ENCODE measurements at regions not wholly inside any gene's neighbourhood (a gene's known extent, or its start where the extent isn't known, plus 50 kb on each side); places are given as distances from the start of the nearest gene placed in this dataset.

DNA sequence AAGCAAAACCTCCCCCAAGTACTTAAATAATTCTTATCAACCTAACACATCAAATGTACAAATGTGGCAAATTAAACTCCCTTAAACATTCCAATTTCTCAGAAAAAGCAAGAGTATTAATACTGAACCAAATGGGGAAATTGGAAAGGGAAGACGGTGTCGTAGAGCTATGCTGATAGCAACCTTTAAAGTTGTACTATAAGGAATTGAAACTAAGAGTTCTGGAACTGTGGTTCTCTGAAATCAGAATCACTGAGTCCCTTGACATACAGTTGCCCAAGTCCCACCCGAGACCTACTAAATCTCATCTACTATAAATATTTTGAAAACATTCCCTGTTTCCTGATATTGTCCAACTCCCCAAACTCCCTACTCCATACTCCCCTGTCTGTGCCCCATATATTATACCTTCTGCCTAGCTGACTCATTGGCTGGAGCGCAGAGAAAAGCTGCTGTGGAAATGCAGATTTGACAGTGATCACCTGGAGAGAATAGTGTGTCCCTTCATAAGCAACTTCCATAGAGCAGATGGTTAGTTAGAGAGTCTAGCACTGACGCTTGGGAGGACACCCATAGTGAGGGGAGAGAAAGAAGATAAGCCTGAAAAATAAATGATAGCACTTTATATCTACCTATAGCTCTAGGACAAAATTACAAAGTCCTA, 51.4 kb upstream of the ITM2B start:
- no peak for DNase-seq

DNA sequence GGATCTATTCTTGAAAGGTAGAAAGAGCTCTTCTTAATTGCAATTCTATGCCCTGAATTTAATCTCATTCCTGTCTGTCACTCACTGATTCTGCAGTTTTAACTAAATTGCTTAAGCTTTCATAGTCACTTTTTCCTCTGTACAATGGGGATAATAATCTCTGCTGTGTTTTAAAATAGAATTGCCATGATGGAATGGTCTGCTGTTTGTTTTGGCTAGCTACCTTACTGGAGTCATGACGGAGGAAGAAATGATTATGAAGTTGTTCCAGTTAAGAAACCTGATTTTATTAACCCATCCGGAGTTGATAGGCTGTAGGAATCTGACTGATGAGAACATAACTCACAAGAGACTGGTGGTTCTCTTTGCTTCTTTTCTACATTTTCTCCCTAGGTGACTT, 54.9 kb upstream of the ITM2B start:
- no peak for DNase-seq

DNA sequence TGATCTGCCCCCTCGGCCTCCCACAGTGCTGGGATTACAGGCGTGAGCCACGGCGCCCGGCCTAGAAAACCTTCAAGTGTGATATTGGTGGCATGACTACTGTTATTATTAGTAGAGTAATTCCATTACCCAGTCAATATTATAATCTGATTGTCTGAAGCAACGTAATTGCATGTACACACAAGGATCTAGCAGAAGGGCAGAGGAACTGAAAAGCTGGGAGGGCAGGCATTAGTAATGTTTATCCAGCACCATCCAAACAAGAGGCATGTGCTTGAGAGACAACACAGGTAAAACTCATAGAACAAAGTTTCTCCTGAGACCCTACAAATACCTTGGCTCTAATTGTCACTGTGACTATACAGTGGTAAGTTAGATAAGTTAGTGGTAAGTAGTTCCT, 56.2 kb upstream of the ITM2B start:
- no peak for DNase-seq

DNA sequence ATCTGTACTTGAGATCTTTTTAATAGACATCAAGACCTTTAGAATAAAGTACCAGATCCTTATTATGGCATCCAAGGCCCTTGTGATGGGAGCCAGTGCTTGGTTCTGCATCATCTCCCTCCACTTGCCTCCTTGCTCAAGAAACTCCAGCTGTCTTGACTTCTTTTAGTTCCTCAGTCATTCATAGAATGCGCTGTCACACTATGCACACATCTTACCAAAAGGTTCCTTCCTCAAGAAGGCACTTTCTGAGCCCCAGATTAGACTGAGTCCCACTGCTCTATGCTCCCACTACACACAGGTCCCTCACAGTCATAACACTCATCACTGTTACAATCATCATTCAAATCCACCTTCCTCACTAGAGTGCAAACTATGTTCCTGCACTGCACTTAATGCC, 57.8 kb upstream of the ITM2B start:
- DNase-seq, result no peak

DNA sequence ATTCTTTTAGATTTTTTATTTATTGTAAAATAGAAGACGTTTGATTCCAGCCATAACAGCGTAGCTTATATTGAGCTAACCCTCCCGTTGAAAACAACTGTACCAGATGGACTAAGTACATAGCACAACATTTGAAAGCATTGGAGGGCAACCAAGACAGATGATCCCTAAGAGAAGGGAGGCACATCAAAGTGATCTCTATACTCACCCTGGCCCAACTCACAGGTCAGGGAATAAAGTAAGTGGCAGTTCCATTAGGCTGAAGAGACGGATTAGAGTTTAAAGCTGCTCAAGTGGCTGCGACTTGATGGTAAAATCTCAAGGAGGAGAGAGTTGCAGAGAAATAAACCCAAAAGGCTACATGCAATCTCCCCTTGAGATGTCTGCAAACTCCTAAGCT, 65.1 kb upstream of the ITM2B start:
- peak; percentile 1 for DNase-seq

DNA sequence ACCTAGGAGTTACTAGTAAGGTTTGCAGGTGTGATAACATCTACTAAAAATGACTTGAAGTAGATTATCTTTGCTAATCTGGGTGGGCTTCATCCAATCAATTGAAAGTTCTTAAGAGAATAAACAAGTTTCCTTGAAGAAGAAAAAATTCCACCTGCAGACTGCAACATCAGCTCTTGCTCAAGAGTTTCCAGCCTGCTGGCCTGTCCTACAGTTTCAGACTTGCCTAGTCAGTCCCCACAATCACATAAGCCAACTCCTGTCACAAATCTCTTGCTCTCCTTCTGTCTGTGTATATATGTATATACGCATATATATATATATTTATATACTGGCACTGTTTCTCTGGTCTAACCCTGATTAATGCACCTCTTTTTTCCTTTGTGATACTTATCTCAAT, 67.3 kb upstream of the ITM2B start:
- no peak for DNase-seq

DNA sequence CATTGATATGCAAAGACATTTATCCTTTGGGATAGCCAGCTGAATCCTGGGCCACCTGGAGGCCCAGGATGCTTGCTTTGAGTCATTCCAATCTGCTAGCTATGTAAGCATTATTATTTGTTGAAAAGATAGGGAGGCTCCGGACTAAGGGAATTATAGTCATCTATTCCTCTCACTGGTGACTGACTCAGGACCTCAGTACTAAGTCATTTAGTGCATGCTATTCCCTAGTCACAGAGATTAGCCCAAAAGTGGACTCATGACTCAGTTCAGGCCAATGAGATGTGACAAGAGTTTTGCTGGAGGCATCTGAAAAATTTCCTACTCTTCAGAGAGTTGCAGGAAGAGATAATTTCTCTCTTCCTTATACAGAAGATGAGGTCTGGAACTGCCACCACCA, 67.9 kb upstream of the ITM2B start:
- no peak for DNase-seq

DNA sequence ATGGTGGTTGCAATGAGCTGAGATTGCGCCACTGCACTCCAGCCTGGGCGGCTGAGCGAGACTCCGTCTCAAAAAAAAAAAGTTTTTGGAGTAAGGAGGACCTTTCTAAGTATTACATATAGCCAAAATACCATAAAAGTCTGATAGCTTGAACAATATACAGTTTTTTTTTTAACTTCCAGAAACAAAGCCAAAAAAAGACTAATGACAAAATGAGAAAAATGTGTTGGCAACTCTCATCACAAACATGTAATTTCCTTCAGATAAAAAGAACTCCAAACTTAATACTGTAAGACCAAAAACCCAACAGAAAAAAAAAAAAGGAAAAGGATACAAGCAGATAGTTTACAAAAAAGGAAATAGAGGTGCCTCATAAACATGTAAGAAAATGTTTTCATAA, 68.2 kb upstream of the MED4 start:
- DNase-seq, result no peak

DNA sequence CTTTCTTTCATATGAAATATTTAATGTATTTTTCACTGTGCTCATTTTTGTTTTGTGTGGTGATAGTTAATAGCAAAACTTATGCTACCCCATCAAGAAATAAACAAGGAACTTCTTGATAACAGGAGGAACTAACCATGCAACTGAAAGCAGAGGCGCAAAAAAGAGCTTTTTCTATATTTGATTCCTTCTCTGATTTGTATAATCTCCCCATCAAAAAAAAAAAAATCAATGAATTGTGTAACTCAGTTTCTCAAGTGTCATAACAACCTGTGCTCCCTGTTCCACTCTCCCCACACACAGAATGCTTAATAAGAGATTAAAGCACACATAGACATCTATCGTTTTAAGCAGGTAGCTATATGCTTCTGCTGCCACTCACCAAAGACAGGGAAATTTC, 67.3 kb upstream of the MED4 start:
- DNase-seq, result no peak

DNA sequence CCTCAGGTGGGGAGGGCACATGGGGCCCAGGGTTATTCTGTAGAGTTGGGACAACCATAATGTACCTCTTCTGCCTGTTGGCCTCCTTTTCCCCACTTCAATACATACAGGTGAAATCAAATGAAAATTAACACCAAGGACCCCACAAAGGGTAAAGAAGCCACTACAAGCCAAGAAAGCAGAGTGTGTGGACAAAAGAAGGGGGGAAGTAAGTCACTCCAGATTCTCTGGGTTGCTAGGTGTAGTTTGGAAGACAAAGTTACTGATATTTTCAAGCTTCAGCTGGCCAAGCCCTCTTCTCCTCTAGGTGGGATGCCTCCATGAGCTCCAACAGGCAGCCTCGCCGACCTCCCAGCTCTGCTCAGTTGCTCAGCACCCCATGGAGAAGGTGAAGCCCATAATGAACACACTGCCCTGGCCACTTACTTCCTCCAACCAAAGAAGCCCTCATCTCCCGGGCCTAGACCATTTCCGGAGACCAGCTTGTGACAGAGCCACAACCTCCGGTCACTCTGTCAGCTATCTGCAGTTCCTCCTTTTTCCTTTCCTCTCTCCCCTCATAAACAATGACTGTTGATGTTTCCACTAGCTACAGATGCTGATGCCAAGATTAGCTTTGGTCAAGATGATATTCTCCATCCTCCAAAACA, 66.8 kb upstream of the MED4 start:
- DNase-seq, result no peak

DNA sequence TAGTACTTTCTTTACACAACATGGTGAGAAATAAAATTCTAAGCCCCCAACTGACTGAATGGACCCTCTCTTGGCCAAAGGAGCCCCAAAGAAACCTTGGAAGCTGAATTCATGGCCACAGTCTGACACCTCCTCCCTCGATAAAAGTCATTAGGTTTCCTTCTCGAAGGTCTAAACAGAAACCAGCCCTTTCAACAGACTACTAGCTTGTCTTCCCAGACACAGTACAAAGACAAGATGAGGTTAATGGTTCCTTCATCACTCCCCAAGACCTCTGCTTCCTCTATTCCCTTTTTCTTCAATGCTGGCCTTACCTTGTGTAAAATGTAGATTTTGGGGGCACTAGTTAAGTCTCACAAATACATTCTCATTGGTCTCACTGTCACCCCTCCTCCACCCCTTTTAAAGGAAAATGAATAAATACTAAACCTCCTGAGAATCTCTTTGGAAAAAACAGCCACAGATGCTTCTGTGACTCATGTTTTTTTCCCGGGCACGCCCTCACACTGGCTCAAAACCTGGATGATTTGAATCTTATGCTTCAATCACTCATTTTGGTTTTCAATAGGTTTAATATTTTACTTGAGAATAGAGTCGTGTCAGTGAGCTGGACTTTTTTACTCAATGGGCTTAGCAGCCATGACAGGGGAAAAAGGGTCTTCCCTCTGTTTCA, 65.8 kb upstream of the MED4 start:
- DNase-seq, result no peak

DNA sequence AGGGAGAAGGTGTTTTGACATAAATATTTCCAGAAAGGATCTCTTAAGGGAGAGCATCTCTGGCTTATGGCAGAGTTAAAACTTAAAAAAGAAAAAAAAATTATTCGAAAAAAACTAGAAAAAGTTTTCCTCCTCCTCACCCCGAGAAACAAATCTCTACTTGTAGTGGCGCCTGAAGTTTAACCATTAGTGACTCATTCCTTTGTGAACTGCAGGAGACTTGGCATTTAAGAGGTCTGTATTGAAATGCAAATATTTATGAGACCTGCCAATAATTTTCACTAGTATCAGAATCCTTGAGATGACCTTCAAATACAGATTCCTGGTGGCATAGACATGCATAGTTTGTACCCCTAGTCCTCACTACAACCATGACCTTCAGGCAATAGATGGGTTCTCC, 64.9 kb upstream of the MED4 start:
- DNase-seq, result no peak

DNA sequence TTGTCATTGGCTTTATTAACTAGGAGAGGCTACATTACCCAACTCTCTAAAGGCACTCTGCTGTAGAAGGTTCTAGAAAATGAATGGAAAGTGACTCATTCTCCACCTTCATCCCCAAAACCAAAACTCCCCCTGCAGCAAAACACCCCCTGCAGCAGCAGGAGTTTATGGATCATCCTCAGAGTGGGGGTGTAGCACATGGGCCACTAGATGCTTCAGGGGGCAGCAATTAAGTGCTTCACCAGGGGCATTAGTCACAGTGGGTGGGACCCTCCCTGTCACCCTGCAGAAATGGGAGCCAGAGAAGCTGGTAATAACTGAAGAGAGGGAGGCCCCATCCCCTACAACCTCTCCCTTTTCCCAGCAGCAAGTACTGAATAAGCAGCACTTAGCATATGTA, 64.5 kb upstream of the MED4 start:
- no peak for DNase-seq

DNA sequence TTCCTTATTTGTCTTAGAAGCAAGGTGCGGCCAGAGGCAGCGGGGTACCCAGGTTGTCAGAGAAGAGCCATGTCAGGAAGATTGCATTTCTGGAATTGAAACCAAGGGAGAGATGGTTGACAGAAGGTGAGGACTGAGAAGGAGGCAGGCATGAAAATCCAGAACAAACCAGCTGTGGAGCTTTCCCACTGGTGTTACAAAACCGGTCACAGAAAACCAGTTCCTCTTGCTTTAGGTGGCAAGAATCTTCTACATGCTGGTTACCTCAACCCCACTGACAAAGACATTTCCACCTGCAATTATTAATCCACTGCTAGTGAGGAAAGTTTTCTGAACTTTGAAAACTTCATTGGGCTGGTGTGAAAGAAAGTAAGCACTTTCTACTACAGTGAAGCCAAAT, 64.0 kb upstream of the MED4 start:
- no peak for DNase-seq

DNA sequence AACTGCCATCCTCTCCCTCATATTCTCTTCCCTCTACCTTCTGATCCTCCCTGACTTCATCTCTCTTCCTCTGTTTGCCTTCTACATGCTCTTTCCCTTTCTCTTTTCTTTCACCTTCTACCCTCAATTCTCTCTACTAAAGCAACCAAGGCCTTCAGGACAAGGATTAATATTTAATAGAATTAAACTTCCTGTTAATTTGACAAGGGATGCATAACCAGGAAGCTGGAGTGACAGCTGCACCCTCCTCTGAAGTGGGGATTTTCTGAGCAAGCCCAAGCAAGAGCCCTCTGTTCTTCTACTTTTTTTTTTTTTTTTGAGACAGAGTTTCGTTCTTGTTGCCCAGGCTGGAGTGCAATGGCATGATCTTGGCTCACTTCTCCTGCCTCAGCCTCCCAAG, 63.4 kb upstream of the MED4 start:
- no peak for DNase-seq

DNA sequence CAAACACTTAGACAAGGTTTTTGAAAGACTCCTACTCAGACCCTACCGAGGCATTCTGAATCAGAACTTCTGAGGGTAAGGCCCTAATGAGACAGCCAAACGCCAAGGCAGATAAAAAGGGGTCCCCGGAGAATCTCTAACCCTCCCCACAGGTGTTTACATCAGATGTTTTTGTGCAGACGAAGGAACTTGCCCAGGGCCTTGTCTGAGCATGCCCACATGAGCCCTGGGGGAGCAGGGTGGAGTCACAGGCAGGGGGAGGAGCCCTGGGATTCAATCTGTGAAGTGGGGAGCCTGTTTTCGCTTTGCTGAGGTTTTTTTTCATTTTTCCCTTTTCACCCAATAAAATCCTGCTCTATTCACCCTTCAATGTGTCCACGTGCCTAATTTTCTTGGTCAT, 61.6 kb upstream of the MED4 start:
- no peak for DNase-seq

DNA sequence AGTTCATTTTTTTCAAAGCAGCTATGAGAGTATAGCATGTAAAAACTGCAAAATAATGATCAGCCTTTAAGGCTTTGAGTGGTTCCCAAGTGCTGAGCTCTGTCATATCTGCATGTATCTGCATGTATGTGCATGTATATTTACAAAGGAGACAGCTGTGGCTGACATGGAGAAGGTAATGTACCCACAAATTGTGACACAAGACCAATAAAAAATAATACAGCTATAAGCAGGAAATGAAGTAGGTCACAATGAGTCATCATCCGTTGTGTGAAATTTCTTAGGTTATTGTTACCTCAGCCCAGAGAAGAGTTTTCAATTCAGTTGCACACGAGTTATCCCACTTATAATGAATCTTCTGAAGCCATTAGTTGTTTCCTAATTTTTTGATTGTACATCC, 60.9 kb upstream of the MED4 start:
- DNase-seq, result no peak

DNA sequence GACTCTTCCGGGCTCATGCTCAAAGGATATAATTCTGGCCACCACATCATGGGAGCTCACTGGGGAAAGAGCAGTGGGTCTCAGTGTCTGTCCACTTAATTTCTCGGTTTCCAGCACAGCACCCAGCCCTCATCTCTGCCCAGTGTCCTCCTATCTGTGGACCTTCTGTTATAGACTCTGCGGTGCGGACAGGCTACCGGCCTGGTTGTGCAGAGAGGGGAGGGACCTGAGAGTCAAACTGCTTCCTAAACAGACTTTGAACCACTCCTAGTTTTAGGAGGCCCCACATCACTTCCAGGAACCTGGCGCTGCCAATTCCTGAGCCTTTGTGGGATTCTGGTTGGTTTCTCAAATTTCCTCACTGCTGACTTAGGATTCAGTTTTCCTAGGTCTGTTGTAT, 59.8 kb upstream of the MED4 start:
- DNase-seq, result no peak

DNA sequence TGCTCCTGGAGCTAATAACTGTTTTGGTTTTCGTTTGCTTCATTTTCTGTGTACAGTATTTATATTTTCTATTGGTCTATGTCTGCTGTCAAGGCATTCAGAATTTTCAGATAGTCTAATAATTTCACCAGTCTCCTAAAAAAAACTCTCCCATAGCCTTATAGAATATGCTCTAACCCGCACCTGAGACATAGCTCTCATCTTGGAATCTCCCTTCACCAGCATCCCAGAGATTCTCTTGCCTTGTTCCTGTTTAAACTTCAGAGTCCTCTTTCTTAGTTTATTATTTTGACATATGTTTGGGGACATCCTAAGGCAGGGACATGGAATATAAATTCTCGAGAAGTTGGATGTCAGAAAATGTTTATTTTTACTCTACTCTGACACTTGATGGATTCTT, 58.3 kb upstream of the MED4 start:
- DNase-seq, result no peak

DNA sequence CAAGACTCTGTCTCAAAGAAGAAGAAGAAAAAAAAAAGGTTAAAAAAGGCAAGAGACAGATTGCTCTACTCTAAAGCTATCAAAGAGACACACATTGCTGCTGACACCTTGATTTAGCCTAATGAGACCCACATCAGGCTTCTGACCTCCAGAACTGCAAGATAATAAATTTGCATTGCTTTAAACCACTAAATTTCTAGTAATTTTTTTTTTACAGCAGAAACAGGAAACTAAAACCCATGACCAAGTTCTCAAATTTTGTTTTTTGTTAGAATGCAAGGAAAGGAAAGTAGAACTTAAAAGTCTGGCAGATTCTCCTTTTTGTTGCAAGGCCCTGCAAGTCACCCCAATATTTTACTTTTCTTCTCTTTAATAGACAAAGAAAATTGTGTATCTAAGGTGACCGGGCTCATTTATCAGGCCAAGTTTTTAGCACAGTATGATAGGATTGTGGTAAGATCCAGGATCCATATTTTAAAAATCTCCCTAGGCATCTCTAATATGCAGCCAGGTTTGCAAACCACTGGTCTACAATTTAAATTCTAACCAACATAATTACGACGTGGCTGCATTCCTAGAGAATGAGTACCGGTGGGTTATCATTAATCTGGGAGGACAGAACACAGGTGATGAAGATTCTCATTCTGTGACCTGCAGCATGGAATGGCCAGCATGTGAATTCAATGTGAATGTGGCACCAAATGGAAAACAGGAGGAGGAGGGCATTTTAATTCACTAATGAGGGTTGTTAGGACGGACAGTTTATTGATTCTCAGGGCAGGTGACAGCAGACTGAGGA, 56.7 kb upstream of the MED4 start:
- no peak for DNase-seq

DNA sequence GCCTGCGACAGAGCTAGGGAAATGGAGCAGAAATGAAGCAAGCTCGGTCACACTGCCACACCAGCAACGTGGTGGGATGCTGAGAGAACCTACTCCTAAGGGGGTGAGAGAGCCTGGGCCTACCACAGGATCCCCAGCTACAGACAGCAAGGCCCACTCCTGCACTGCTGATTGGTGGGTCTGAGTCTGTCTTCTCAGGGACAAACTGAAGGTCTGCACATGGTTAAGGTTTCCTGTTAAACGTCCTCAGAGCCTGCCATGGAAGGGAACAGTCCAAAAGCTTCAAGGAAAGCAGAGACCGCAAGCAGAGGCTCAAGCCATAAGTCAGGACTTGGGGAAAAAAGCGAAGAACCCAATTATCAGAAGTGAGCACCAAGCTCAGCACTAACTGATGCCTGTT, 53.5 kb upstream of the MED4 start:
- DNase-seq, result no peak

DNA sequence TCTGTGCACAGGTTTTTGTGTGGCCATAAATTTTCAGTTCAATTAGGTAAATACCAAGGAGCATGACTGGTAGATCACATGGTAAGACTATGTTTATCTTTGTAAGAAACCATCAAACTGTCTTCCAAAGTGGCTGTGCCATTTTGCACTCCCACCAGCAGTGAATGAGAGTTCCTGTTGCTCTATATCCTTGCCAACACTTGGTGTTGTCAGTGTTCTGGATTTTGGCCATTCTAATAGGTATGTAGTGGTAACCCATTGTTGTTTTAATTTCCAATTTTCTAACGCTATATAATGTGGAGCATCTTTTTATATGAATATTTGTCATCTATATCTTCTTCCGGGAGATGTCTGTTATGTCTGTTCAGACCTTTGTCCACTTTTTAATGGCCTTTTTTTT, 51.7 kb upstream of the MED4 start:
- DNase-seq, result no peak

DNA sequence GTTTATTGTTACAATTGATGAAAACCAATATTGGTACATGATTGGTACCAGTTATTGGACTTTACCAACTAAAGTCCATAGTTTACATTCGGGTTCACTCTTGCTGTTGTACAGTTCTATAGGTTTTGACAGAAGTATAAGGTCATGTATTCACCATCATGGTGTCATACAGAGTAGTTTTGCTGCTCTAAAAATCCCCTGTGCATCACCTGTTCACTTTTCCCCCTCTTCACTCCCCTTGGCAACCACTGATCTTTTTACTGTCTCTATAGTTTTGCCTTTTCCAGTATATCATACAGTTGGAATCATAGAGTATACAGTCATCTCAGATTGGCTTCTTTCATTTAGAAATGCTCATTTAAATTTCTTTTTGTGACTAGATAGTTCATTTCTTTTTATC, 51.2 kb upstream of the MED4 start:
- no peak for DNase-seq

All from NCI-H2227 treated with DMSO at 0.1 percent for 48 hours (cell line).